IPS-18c (cell line): ENCODE measurements at regions not wholly inside any gene's neighbourhood (a gene's known extent, or its start where the extent isn't known, plus 50 kb on each side); places are given as distances from the start of the nearest gene placed in this dataset.
"Not testable (repeated sequence)": the region's sequence is repeated elsewhere in the genome, so short reads cannot be mapped to it uniquely, and the experiment has no call there.

Experiments
- H3K4me3 ChIP-seq: 2 replicates; pipeline ENCODE4 v1.7.0; 2013; ENCODE audit warnings: low read depth, mild to moderate bottlenecking, low read length, moderate library complexity; ENCODE audit not compliant: insufficient read depth
- H3K9me3 ChIP-seq: one replicate; pipeline ENCODE4 v1.6.1; 2013; ENCODE audit warnings: mild to moderate bottlenecking, low read length, moderate library complexity; ENCODE audit not compliant: control insufficient read depth, insufficient read depth

GRCh38 chr14:97802430-97803373 lies 1005.5 kb downstream of the VRK1 start:
- H3K9me3 ChIP-seq, result no peaks in the 10 kb centered on the region

GRCh38 chr14:97804056-97804455 lies 1006.9 kb downstream of the VRK1 start:
- no peak overlapping the region for H3K4me3 ChIP-seq

More at GRCh38 chr14:97802430-97803373, 1005.5 kb downstream of the VRK1 start:
- H3K4me3 ChIP-seq, result no peak overlapping the region

GRCh38 chr14:97806891-97807290 lies 1009.7 kb downstream of the VRK1 start:
- Histone ChIP-seq H3K4me3 (no peak overlapping the region), H3K9me3 (no peaks in the 10 kb centered on the region)

More at GRCh38 chr14:97804056-97804455, 1006.9 kb downstream of the VRK1 start:
- H3K9me3 ChIP-seq, result no peaks in the 10 kb centered on the region

- not testable (repeated sequence) for H3K9me3 ChIP-seq, H3K4me3 ChIP-seq
Measured at GRCh38 chr14:97808541-97808940, 1011.4 kb downstream of the VRK1 start.

- no peak overlapping the region for H3K4me3 ChIP-seq
- H3K9me3 ChIP-seq, result no peaks in the 10 kb centered on the region
Measured at GRCh38 chr14:97813556-97813955, 1016.4 kb downstream of the VRK1 start.

GRCh38 chr14:97820781-97821180 lies 1023.6 kb downstream of the VRK1 start:
- Histone ChIP-seq H3K4me3 (no peak overlapping the region), H3K9me3 (peaks cover 3% of the 10 kb centered on the region)

GRCh38 chr14:97824218-97824617 lies 1027.0 kb downstream of the VRK1 start:
- Histone ChIP-seq H3K4me3 (no peak overlapping the region), H3K9me3 (peaks cover 3% of the 10 kb centered on the region)

- H3K4me3 ChIP-seq, result no peak overlapping the region
- H3K9me3 ChIP-seq, result peaks cover 3% of the 10 kb centered on the region
Measured at GRCh38 chr14:97827746-97828145, 1030.6 kb downstream of the VRK1 start.

- peaks cover 4% of the 10 kb centered on the region for H3K9me3 ChIP-seq
- H3K4me3 ChIP-seq, result no peak overlapping the region
Measured at GRCh38 chr14:97832776-97833175, 1035.6 kb downstream of the VRK1 start.

GRCh38 chr14:97838986-97839385 lies 1041.8 kb downstream of the VRK1 start:
- H3K4me3 ChIP-seq, result no peak overlapping the region
- H3K9me3 ChIP-seq, result peaks cover 4% of the 10 kb centered on the region

GRCh38 chr14:97840159-97840558 lies 1043.0 kb downstream of the VRK1 start:
- no peak overlapping the region for H3K4me3 ChIP-seq

GRCh38 chr14:97841762-97842161 lies 1044.6 kb downstream of the VRK1 start:
- Histone ChIP-seq H3K4me3 (no peak overlapping the region), H3K9me3 (no peaks in the 10 kb centered on the region)

More at GRCh38 chr14:97840159-97840558, 1043.0 kb downstream of the VRK1 start:
- peaks cover 4% of the 10 kb centered on the region for H3K9me3 ChIP-seq

- no peak overlapping the region for H3K4me3 ChIP-seq
- no peaks in the 10 kb centered on the region for H3K9me3 ChIP-seq
Measured at GRCh38 chr14:97843066-97843465, 1045.9 kb downstream of the VRK1 start.

GRCh38 chr14:97844042-97844441 lies 1046.9 kb downstream of the VRK1 start:
- H3K4me3 ChIP-seq, result no peak overlapping the region
- H3K9me3 ChIP-seq, result no peaks in the 10 kb centered on the region

GRCh38 chr14:97846156-97846555 lies 1049.0 kb downstream of the VRK1 start:
- no peaks in the 10 kb centered on the region for H3K9me3 ChIP-seq

GRCh38 chr14:97848317-97848980 lies 1051.3 kb downstream of the VRK1 start:
- H3K9me3 ChIP-seq, result no peaks in the 10 kb centered on the region
- H3K4me3 ChIP-seq, result no peak overlapping the region

More at GRCh38 chr14:97846156-97846555, 1049.0 kb downstream of the VRK1 start:
- H3K4me3 ChIP-seq, result no peak overlapping the region

- H3K9me3 ChIP-seq, result no peaks in the 10 kb centered on the region
- no peak overlapping the region for H3K4me3 ChIP-seq
Measured at GRCh38 chr14:97850466-97850865, 1053.3 kb downstream of the VRK1 start.

- no peak overlapping the region for H3K4me3 ChIP-seq
- H3K9me3 ChIP-seq, result no peaks in the 10 kb centered on the region
Measured at GRCh38 chr14:97850886-97851285, 1053.7 kb downstream of the VRK1 start.
